ENCODE measurements at regions not wholly inside any gene's neighbourhood (a gene's known extent, or its start where the extent isn't known, plus 50 kb on each side); places are given as distances from the start of the nearest gene placed in this dataset.

DNA sequence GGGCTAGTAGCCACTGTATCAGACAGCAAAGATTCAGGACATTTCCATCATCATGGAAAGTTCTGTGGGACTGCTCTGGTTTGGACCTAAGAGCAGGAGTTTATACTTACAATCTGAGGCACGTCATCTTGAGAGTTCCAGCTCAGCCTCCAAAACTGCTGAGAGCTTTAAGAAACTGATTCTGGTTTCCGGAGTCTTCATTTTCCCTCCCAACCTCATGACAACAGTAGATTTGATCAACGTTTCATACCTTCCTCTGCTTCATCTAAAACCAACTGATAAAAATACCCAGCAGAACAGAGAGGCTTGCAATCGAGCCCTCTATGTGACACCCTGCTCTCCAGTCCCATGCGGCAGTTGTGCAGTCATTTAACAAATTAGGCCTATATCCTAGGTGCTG is 64.3 kb upstream of the EPB41L1 start:
- Mint-ChIP-seq H3K27me3 (peaks cover 44% of the 10 kb centered on the region), H3K9me3 (ENCODE audit: insufficient read depth) (no peaks in the 10 kb centered on the region), H3K27ac (no peak overlapping the region), H3K4me3 (no peak overlapping the region), H3K4me1 (peaks cover 24% of the 10 kb centered on the region)
- Histone ChIP-seq H3K9me3 (ENCODE audit: control extremely low read depth in 1 of 3, control insufficient read depth in 2 of 3, insufficient read depth in 1 of 3, low read length in 2 of 3) (peaks cover 0 to 3% (median 0%) of the 10 kb centered on the region in 3 donors), H3K79me2 (ENCODE audit: control insufficient read depth, insufficient read depth, low read length) (no peaks in the 10 kb centered on the region), H3K27ac (ENCODE audit: low read length in 2 of 2) (no peak overlapping the region), H3K9ac (ENCODE audit: low read length) (no peak overlapping the region), H3K36me3 (replicated peaks in 1 of 2; ENCODE audit: control extremely low read depth in 1 of 2, control insufficient read depth in 1 of 2, extremely low read depth in 1 of 2, insufficient read depth in 2 of 2, low read length in 1 of 2) (no peaks in the 10 kb centered on the region), H3K4me1 (ENCODE audit: control insufficient read depth in 2 of 2, insufficient read depth in 2 of 2, low read length in 2 of 2) (peaks cover 24 to 25% of the 10 kb centered on the region in 2 donors), H3K4me3 (ENCODE audit: control extremely low read depth in 1 of 5, extremely low read depth in 1 of 5, insufficient read depth in 1 of 5, low read depth in 2 of 5, low read length in 4 of 5) (no peak overlapping the region), H3K27me3 (replicated peaks in 1 of 4; ENCODE audit: control extremely low read depth in 1 of 4, control insufficient read depth in 3 of 4, insufficient read depth in 4 of 4, low read length in 3 of 4) (peaks cover 0 to 47% (median 40%) of the 10 kb centered on the region in 4 experiments), H3K4me2 (replicated peaks; ENCODE audit: low read depth, low read length, poor library complexity, severe bottlenecking) (no peak overlapping the region), H4K20me1 (ENCODE audit: control insufficient read depth, insufficient read depth, low read length, poor library complexity, severe bottlenecking) (no peaks in the 10 kb centered on the region), H2AFZ (ENCODE audit: insufficient read depth, low read depth, low read length, poor library complexity, severe bottlenecking) (no peak overlapping the region)
- no peak for ATAC-seq (ENCODE audit: low read depth)
- POLR2A ChIA-PET: interaction anchor here (0.6 kb wide), 1 partner anchor 1574 kb away, joined by 4 read pairs; the partner anchor contains the start of gene DYNLRB1
- TF ChIP-seq, protein P1, sequence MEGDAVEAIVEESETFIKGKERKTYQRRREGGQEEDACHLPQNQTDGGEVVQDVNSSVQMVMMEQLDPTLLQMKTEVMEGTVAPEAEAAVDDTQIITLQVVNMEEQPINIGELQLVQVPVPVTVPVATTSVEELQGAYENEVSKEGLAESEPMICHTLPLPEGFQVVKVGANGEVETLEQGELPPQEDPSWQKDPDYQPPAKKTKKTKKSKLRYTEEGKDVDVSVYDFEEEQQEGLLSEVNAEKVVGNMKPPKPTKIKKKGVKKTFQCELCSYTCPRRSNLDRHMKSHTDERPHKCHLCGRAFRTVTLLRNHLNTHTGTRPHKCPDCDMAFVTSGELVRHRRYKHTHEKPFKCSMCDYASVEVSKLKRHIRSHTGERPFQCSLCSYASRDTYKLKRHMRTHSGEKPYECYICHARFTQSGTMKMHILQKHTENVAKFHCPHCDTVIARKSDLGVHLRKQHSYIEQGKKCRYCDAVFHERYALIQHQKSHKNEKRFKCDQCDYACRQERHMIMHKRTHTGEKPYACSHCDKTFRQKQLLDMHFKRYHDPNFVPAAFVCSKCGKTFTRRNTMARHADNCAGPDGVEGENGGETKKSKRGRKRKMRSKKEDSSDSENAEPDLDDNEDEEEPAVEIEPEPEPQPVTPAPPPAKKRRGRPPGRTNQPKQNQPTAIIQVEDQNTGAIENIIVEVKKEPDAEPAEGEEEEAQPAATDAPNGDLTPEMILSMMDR (IDR thresholded peaks at IDR 0.05): no peak
- TF ChIP-seq EZH2 (IDR thresholded peaks at IDR 0.05; ENCODE audit: borderline replicate concordance, insufficient read depth, low read depth, low read length, poor library complexity, severe bottlenecking): no peak
- WGBS (ENCODE audit: insufficient coverage): 96% methylated on average over 3 of the region's 5 CpGs
- DNase-seq: no peak
- intact Hi-C loops (cut with micrococcal nuclease): no loop called here
- CTCF ChIA-PET: no interaction called here

DNA sequence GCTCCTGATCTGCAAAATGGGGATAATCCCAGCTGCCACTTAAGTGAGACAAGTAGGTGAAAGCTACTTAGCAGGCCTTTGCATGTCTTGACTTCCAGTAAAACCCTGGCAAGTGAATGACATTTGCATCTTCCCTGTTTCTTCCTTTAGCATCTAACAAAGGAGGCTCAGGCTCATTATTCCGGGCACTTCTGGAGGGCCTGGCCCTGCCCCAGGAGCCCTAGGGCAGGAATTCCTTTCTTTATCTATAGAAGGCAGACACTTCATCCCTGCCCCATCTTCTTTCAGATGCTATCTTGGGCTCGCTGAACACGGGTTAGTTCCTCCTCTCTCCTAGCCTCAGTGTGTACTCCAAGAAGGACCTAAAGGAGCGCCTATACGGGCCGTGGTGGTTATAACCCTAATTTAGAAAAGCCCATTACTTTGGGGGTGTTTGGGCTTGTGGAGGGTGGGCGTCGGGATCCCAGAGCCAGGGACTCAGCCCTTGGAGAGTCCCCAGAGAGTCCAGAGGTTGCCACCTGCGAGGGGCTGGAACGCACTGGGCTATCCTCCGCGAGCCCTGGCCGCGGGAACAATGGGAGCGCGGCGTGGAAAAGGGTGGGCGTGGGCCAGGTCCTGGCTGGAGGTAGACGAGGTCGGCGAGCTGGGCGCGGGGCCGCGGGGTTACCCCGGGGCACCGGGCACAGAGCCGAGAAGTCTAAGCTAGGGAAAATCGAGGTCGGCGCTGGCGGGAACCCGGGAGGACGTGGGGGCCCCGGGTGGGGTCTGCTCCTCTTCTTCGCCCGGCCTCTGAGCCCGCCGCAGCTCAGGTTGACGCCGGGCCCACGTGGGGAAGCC is 62.8 kb upstream of the EPB41L1 start:
- DNase-seq (peak; percentile 30), ATAC-seq (ENCODE audit: low read depth) (no peak)
- Histone ChIP-seq H3K9ac (ENCODE audit: low read length) (peak overlapping the region; percentile 73), H3K27me3 (replicated peaks in 1 of 4; ENCODE audit: control extremely low read depth in 1 of 4, control insufficient read depth in 3 of 4, insufficient read depth in 4 of 4, low read length in 3 of 4) (peaks cover 0 to 44% (median 36%) of the 10 kb centered on the region in 4 experiments), H4K20me1 (ENCODE audit: control insufficient read depth, insufficient read depth, low read length, poor library complexity, severe bottlenecking) (no peaks in the 10 kb centered on the region), H3K9me3 (ENCODE audit: control extremely low read depth in 1 of 3, control insufficient read depth in 2 of 3, insufficient read depth in 1 of 3, low read length in 2 of 3) (peaks cover 0 to 3% (median 0%) of the 10 kb centered on the region in 3 donors), H2AFZ (ENCODE audit: insufficient read depth, low read depth, low read length, poor library complexity, severe bottlenecking) (peak overlapping the region; percentile 79), H3K79me2 (ENCODE audit: control insufficient read depth, insufficient read depth, low read length) (no peaks in the 10 kb centered on the region), H3K36me3 (replicated peaks in 1 of 2; ENCODE audit: control extremely low read depth in 1 of 2, control insufficient read depth in 1 of 2, extremely low read depth in 1 of 2, insufficient read depth in 2 of 2, low read length in 1 of 2) (no peaks in the 10 kb centered on the region), H3K4me1 (ENCODE audit: control insufficient read depth in 2 of 2, insufficient read depth in 2 of 2, low read length in 2 of 2) (peaks cover 23 to 24% of the 10 kb centered on the region in 2 donors), H3K4me3 (ENCODE audit: control extremely low read depth in 1 of 5, extremely low read depth in 1 of 5, insufficient read depth in 1 of 5, low read depth in 2 of 5, low read length in 4 of 5) (peak overlapping the region in 3 of 5 experiments; percentile 29 to 73 (median 62)), H3K27ac (ENCODE audit: low read length in 2 of 2) (no peak overlapping the region), H3K4me2 (replicated peaks; ENCODE audit: low read depth, low read length, poor library complexity, severe bottlenecking) (peak overlapping the region; percentile 92)
- TF ChIP-seq, protein P1 (IDR thresholded peaks at IDR 0.05): no peak
- TF ChIP-seq EZH2 (IDR thresholded peaks at IDR 0.05; ENCODE audit: borderline replicate concordance, insufficient read depth, low read depth, low read length, poor library complexity, severe bottlenecking): peak; percentile 46
- Mint-ChIP-seq H3K9me3 (ENCODE audit: insufficient read depth) (no peaks in the 10 kb centered on the region), H3K27ac (no peak overlapping the region), H3K4me3 (peak overlapping the region; percentile 80), H3K4me1 (peaks cover 21% of the 10 kb centered on the region), H3K27me3 (peaks cover 39% of the 10 kb centered on the region)
- intact Hi-C loops (cut with micrococcal nuclease): no loop called here
- 14% methylated on average over 39 of the region's 42 CpGs for WGBS (ENCODE audit: insufficient coverage)
- CTCF ChIA-PET: interaction anchor here (0.6 to 1.1 kb wide), 2 partner anchors 46 to 1077 kb away, joined by 3 to 7 read pairs; no protein-coding TSS in a partner anchor
- POLR2A ChIA-PET: no interaction called here
